GM23338 (cell line): ENCODE measurements at regions not wholly inside any gene's neighbourhood (a gene's known extent, or its start where the extent isn't known, plus 50 kb on each side); places are given as distances from the start of the nearest gene placed in this dataset.

Experiments used
- ATAC-seq: fragments of 200-7000 bp; cut with Tn5 transposase; 3 replicates; pipeline ENCODE4 v1.9.1; 2020
- DNase-seq: peaks from one replicate; pipeline ENCODE4 v3.0.0-alpha.2; 2015; ENCODE audit warnings: low spot score
- H2AFZ ChIP-seq: fragments of 200-600 bp; sonication (generic); 2 replicates; pipeline ENCODE4 v1.8.0; 2016; ENCODE audit warnings: antibody characterized with exemption, mild to moderate bottlenecking, moderate library complexity
- H3F3A ChIP-seq: fragments of 200-600 bp; sonication (generic); replicated peaks from 2 replicates; pipeline ENCODE4 v1.8.0; 2017; ENCODE audit warnings: antibody characterized with exemption, mixed run types, low read depth
- H3K27ac ChIP-seq: fragments of 200-600 bp; sonication (generic); 2 replicates; pipeline ENCODE4 v1.6.1; 2016; ENCODE audit warnings: low read depth
- H3K27me3 ChIP-seq: fragments of 200-600 bp; sonication (generic); 2 replicates; pipeline ENCODE4 v1.8.0; 2016; ENCODE audit warnings: mild to moderate bottlenecking, mixed run types, moderate library complexity; ENCODE audit not compliant: insufficient read depth
- H3K36me3 ChIP-seq: fragments of 200-600 bp; sonication (generic); 2 replicates; pipeline ENCODE4 v1.8.0; 2016; ENCODE audit warnings: mild to moderate bottlenecking; ENCODE audit not compliant: insufficient read depth
- H3K4me1 ChIP-seq: fragments of 200-600 bp; sonication (generic); 2 replicates; pipeline ENCODE4 v1.8.0; 2016; ENCODE audit warnings: mild to moderate bottlenecking, moderate library complexity; ENCODE audit not compliant: insufficient read depth
- H3K4me2 ChIP-seq: fragments of 200-600 bp; sonication (generic); 2 replicates; pipeline ENCODE4 v1.7.1; 2017; ENCODE audit warnings: mixed run types
- H3K4me3 ChIP-seq: fragments of 200-600 bp; sonication (generic); 2 replicates; pipeline ENCODE4 v1.6.1; 2016; ENCODE audit warnings: mixed run types
- H3K79me2 ChIP-seq: fragments of 200-600 bp; sonication (generic); replicated peaks from 2 replicates; pipeline ENCODE4 v1.8.0; 2017; ENCODE audit warnings: mild to moderate bottlenecking; ENCODE audit not compliant: insufficient read depth
- H3K9me2 ChIP-seq: fragments of 200-600 bp; sonication (generic); 2 replicates; pipeline ENCODE4 v1.8.0; 2017; ENCODE audit not compliant: insufficient read depth
- H4K20me1 ChIP-seq: fragments of 200-600 bp; sonication (generic); replicated peaks from 2 replicates; pipeline ENCODE4 v1.8.0; 2017; ENCODE audit warnings: mild to moderate bottlenecking; ENCODE audit not compliant: insufficient read depth
- H3K27ac Mint-ChIP-seq: 2 replicates; pipeline ENCODE4 v1.8.0; 2020; ENCODE audit warnings: inconsistent platforms, mild to moderate bottlenecking, moderate library complexity, mixed read lengths
- H3K27me3 Mint-ChIP-seq: 3 replicates; pipeline ENCODE4 v1.8.0; 2022; ENCODE audit warnings: low read depth, mild to moderate bottlenecking, moderate library complexity, mixed read lengths, inconsistent platforms; ENCODE audit not compliant: insufficient read depth, poor library complexity
- H3K36me3 Mint-ChIP-seq: 3 replicates; pipeline ENCODE4 v1.8.0; 2021; ENCODE audit warnings: low read depth, mild to moderate bottlenecking, inconsistent platforms, moderate library complexity, mixed read lengths
- H3K4me1 Mint-ChIP-seq: 3 replicates; pipeline ENCODE4 v1.8.0; 2020; ENCODE audit warnings: mild to moderate bottlenecking, inconsistent platforms, mixed read lengths
- H3K4me3 Mint-ChIP-seq: 3 replicates; pipeline ENCODE4 v1.8.0; 2021; ENCODE audit warnings: moderate library complexity, mild to moderate bottlenecking, inconsistent platforms, mixed read lengths
- H3K9me3 Mint-ChIP-seq: 3 replicates; pipeline ENCODE4 v1.8.0; 2020; ENCODE audit warnings: moderate library complexity, mild to moderate bottlenecking, inconsistent platforms, mixed read lengths
- CREB1 ChIP-seq: fragments of 250-450 bp; sonication (Bioruptor Pico); IDR thresholded peaks from 2 replicates; pipeline ENCODE4 v1.5.0; 2020; ENCODE audit warnings: low read depth, mild to moderate bottlenecking, moderate library complexity
- CTCF ChIP-seq, 2 experiments: fragments of 200-600 bp in 1 of 2; sonication (generic) in 1 of 2; conservative IDR thresholded peaks; 2 replicates each; pipeline versions ENCODE4 v1.5.1 to v1.6.1; 2016 to 2017; ENCODE audit warnings: antibody characterized with exemption in 2 of 2, low read depth in 2 of 2, mild to moderate bottlenecking in 2 of 2, moderate library complexity in 1 of 2
- ETS1 ChIP-seq: IDR thresholded peaks from 2 replicates; pipeline ENCODE4 v1.6.1; 2016; ENCODE audit warnings: antibody characterized with exemption
- EZH2 ChIP-seq: fragments of 200-600 bp; sonication (generic); IDR thresholded peaks from one replicate; pipeline ENCODE4 v1.8.0; 2017; ENCODE audit warnings: antibody characterized with exemption, mild to moderate bottlenecking, low read depth; ENCODE audit not compliant: unreplicated experiment
- EZH2phosphoT487 ChIP-seq: fragments of 200-600 bp; sonication (generic); IDR thresholded peaks from one replicate; pipeline ENCODE4 v1.8.1; 2018; ENCODE audit warnings: antibody characterized with exemption; ENCODE audit not compliant: unreplicated experiment
- JUNB ChIP-seq: IDR thresholded peaks from one replicate; pipeline ENCODE4 v1.6.1; 2016; ENCODE audit warnings: antibody characterized with exemption; ENCODE audit not compliant: unreplicated experiment
- NANOG ChIP-seq: IDR thresholded peaks from 2 replicates; pipeline ENCODE4 v1.6.1; 2016; ENCODE audit warnings: antibody characterized with exemption, borderline replicate concordance
- STAT1 ChIP-seq: IDR thresholded peaks from one replicate; pipeline ENCODE4 v1.6.1; 2016; ENCODE audit warnings: antibody characterized with exemption; ENCODE audit not compliant: unreplicated experiment
- ZNF114 ChIP-seq: fragments of 250-450 bp; sonication (Bioruptor Pico); IDR thresholded peaks from 2 replicates; pipeline ENCODE4 v1.5.0; 2020; ENCODE audit warnings: mild to moderate bottlenecking, moderate library complexity
- ZNF462 ChIP-seq: fragments of 250-450 bp; sonication (Bioruptor Pico); IDR thresholded peaks from 2 replicates; pipeline ENCODE4 v1.5.0; 2020; ENCODE audit warnings: mild to moderate bottlenecking, moderate library complexity

- TF ChIP-seq EZH2, result no peak
- no peak for TF ChIP-seq CREB1 (CRISPR knock-in tag)
- no peak for TF ChIP-seq NANOG
- TF ChIP-seq EZH2phosphoT487, result no peak
- no peak for TF ChIP-seq JUNB
- no peak for TF ChIP-seq ZNF462 (CRISPR knock-in tag)
Measured at GRCh38 chr4:164095313-164096110, 601.0 kb downstream of the TMA16 start (continued).

- Histone ChIP-seq H3K4me3 (no peak overlapping the region), H3K36me3 (no peaks in the 10 kb centered on the region), H3K27ac (no peak overlapping the region), H3K27me3 (no peaks in the 10 kb centered on the region), H2AFZ (no peak overlapping the region), H3K4me2 (no peak overlapping the region), H3K4me1 (peaks cover 15% of the 10 kb centered on the region; the same call in 1 of the 2 replicates), H3K79me2 (no peaks in the 10 kb centered on the region), H3F3A (no peaks in the 10 kb centered on the region), H3K9me2 (no peaks in the 10 kb centered on the region), H4K20me1 (no peaks in the 10 kb centered on the region)
- Mint-ChIP-seq H3K27me3 (no peaks in the 10 kb centered on the region), H3K36me3 (peaks cover 6% of the 10 kb centered on the region; the same call in 1 of the 3 replicates), H3K9me3 (peaks cover 4% of the 10 kb centered on the region; the same call in 1 of the 3 replicates), H3K4me3 (no peak overlapping the region), H3K27ac (no peak overlapping the region), H3K4me1 (peaks cover 11% of the 10 kb centered on the region; the same call in 2 of the 3 replicates)
- no peak for ATAC-seq
- DNase-seq, result no peak
- TF ChIP-seq NANOG (no peak), JUNB (no peak), EZH2 (no peak), ZNF114 (CRISPR knock-in tag) (no peak), STAT1 (no peak), ETS1 (no peak), CTCF (conservative IDR thresholded peaks at IDR 0.05; ENCODE audit: low read depth in 2 of 2) (no peak)
Measured at GRCh38 chr4:164096766-164097518, 602.5 kb downstream of the TMA16 start.
